Stimulated activated naive CD8-positive, alpha-beta T cell treated with anti-CD3 and anti-CD28 coated beads, Interleukin-15, amount 100 ng/mL, for 72 hours (primary cell): ENCODE measurements at regions not wholly inside any gene's neighbourhood (a gene's known extent, or its start where the extent isn't known, plus 50 kb on each side); places are given as distances from the start of the nearest gene placed in this dataset.

Experiments
- ATAC-seq: fragments of 150-1000 bp; cut with Tn5 transposase; 2 replicates; pipeline ENCODE4 v1.10.0; 2021; ENCODE audit warnings: mild to moderate bottlenecking, moderate library complexity
- DNase-seq, 2 donors: peaks; one replicate each; pipeline ENCODE4 v3.0.0; 2021 to 2022
- H3K27ac Mint-ChIP-seq, 2 donors: one replicate each; pipeline ENCODE4 v1.8.0; 2022; ENCODE audit warnings: mild to moderate bottlenecking in 2 of 2, mixed read lengths in 2 of 2, moderate library complexity in 2 of 2
- H3K27me3 Mint-ChIP-seq: one replicate; pipeline ENCODE4 v1.8.0; 2022; ENCODE audit warnings: mixed read lengths
- H3K4me1 Mint-ChIP-seq: one replicate; pipeline ENCODE4 v1.8.0; 2022; ENCODE audit warnings: mild to moderate bottlenecking, mixed read lengths
- H3K4me3 Mint-ChIP-seq, 2 donors: one replicate each; pipeline ENCODE4 v1.8.0; 2022; ENCODE audit warnings: mild to moderate bottlenecking in 2 of 2, mixed read lengths in 2 of 2, moderate library complexity in 1 of 2
- H3K9me3 Mint-ChIP-seq, 2 donors: one replicate each; pipeline ENCODE4 v1.8.0; 2022; ENCODE audit warnings: mixed read lengths in 2 of 2

GRCh38 chr4:60588556-60588955, 611.6 kb upstream of the ADGRL3 start:
- no peaks in the 10 kb centered on the region for H3K4me1 Mint-ChIP-seq
- no peaks in the 10 kb centered on the region for H3K27me3 Mint-ChIP-seq
- no peak overlapping the region for H3K27ac Mint-ChIP-seq
- ATAC-seq = no peak
- peaks cover 0 to 19% of the 10 kb centered on the region in 2 donors for H3K9me3 Mint-ChIP-seq
- no peak for DNase-seq
- H3K4me3 Mint-ChIP-seq = no peak overlapping the region

GRCh38 chr4:60589425-60589824, 610.7 kb upstream of the ADGRL3 start:
- Mint-ChIP-seq H3K27ac (no peak overlapping the region), H3K4me3 (no peak overlapping the region), H3K9me3 (peaks cover 0 to 19% of the 10 kb centered on the region in 2 donors), H3K27me3 (no peaks in the 10 kb centered on the region), H3K4me1 (no peaks in the 10 kb centered on the region)
- ATAC-seq (no peak), DNase-seq (no peak)

- peaks cover 0 to 19% of the 10 kb centered on the region in 2 donors for H3K9me3 Mint-ChIP-seq
- ATAC-seq (no peak), DNase-seq (no peak)
- no peaks in the 10 kb centered on the region for H3K27me3 Mint-ChIP-seq
- no peak overlapping the region for H3K4me3 Mint-ChIP-seq
- H3K27ac Mint-ChIP-seq = no peak overlapping the region
- no peaks in the 10 kb centered on the region for H3K4me1 Mint-ChIP-seq
These were observed 610.0 kb upstream of the ADGRL3 start for GRCh38 chr4:60590116-60590515.

- Mint-ChIP-seq H3K27me3 (no peaks in the 10 kb centered on the region), H3K9me3 (peaks cover 18 to 29% of the 10 kb centered on the region in 2 donors), H3K4me1 (no peaks in the 10 kb centered on the region), H3K27ac (no peak overlapping the region), H3K4me3 (no peak overlapping the region)
- no peak for DNase-seq
- no peak for ATAC-seq
These were observed 594.3 kb upstream of the ADGRL3 start for GRCh38 chr4:60605646-60606354.

GRCh38 chr4:60611762-60612496, 588.2 kb upstream of the ADGRL3 start:
- no peaks in the 10 kb centered on the region for H3K27me3 Mint-ChIP-seq
- H3K4me3 Mint-ChIP-seq = no peak overlapping the region
- DNase-seq (no peak), ATAC-seq (no peak)
- no peak overlapping the region for H3K27ac Mint-ChIP-seq
- no peaks in the 10 kb centered on the region for H3K4me1 Mint-ChIP-seq
- peaks cover 10 to 21% of the 10 kb centered on the region in 2 donors for H3K9me3 Mint-ChIP-seq

GRCh38 chr4:60617731-60618130, 582.4 kb upstream of the ADGRL3 start:
- H3K27me3 Mint-ChIP-seq = no peaks in the 10 kb centered on the region
- no peak overlapping the region for H3K27ac Mint-ChIP-seq
- ATAC-seq = no peak
- peaks cover 11 to 22% of the 10 kb centered on the region in 2 donors for H3K9me3 Mint-ChIP-seq
- H3K4me1 Mint-ChIP-seq = no peaks in the 10 kb centered on the region
- H3K4me3 Mint-ChIP-seq = no peak overlapping the region
- DNase-seq = no peak

GRCh38 chr4:60619531-60620305, 580.4 kb upstream of the ADGRL3 start:
- no peaks in the 10 kb centered on the region for H3K27me3 Mint-ChIP-seq
- H3K4me3 Mint-ChIP-seq = no peak overlapping the region
- ATAC-seq (no peak), DNase-seq (no peak)
- no peak overlapping the region for H3K27ac Mint-ChIP-seq
- no peaks in the 10 kb centered on the region for H3K4me1 Mint-ChIP-seq
- peaks cover 11 to 22% of the 10 kb centered on the region in 2 donors for H3K9me3 Mint-ChIP-seq

- Mint-ChIP-seq H3K9me3 (peaks cover 12 to 36% of the 10 kb centered on the region in 2 donors), H3K4me1 (no peaks in the 10 kb centered on the region), H3K27me3 (no peaks in the 10 kb centered on the region), H3K27ac (no peak overlapping the region), H3K4me3 (no peak overlapping the region)
- DNase-seq (no peak), ATAC-seq (no peak)
These were observed 562.1 kb upstream of the ADGRL3 start for GRCh38 chr4:60637976-60638375.

GRCh38 chr4:60648774-60649173, 551.4 kb upstream of the ADGRL3 start:
- H3K9me3 Mint-ChIP-seq = no peaks in the 10 kb centered on the region
- H3K4me3 Mint-ChIP-seq = no peak overlapping the region
- H3K4me1 Mint-ChIP-seq = no peaks in the 10 kb centered on the region
- DNase-seq = no peak
- ATAC-seq = no peak
- no peaks in the 10 kb centered on the region for H3K27me3 Mint-ChIP-seq
- no peak overlapping the region for H3K27ac Mint-ChIP-seq

- DNase-seq = no peak
- Mint-ChIP-seq H3K4me1 (no peaks in the 10 kb centered on the region), H3K9me3 (peaks cover 9 to 10% of the 10 kb centered on the region in 2 donors), H3K4me3 (no peak overlapping the region), H3K27ac (no peak overlapping the region), H3K27me3 (no peaks in the 10 kb centered on the region)
- ATAC-seq = no peak
These were observed 547.2 kb upstream of the ADGRL3 start for GRCh38 chr4:60652933-60653332.

GRCh38 chr4:60655356-60655755, 544.8 kb upstream of the ADGRL3 start:
- H3K9me3 Mint-ChIP-seq = peaks cover 9 to 10% of the 10 kb centered on the region in 2 donors
- H3K4me1 Mint-ChIP-seq = no peaks in the 10 kb centered on the region
- H3K27me3 Mint-ChIP-seq = no peaks in the 10 kb centered on the region
- ATAC-seq (no peak), DNase-seq (no peak)
- H3K27ac Mint-ChIP-seq = no peak overlapping the region
- no peak overlapping the region for H3K4me3 Mint-ChIP-seq

- Mint-ChIP-seq H3K9me3 (peaks cover 9 to 10% of the 10 kb centered on the region in 2 donors), H3K4me3 (no peak overlapping the region), H3K27me3 (no peaks in the 10 kb centered on the region), H3K4me1 (no peaks in the 10 kb centered on the region), H3K27ac (no peak overlapping the region)
- DNase-seq (no peak), ATAC-seq (no peak)
These were observed 544.0 kb upstream of the ADGRL3 start for GRCh38 chr4:60656171-60656570.

GRCh38 chr4:60657041-60657440, 543.1 kb upstream of the ADGRL3 start:
- ATAC-seq (no peak), DNase-seq (no peak)
- H3K4me3 Mint-ChIP-seq = no peak overlapping the region
- no peaks in the 10 kb centered on the region for H3K4me1 Mint-ChIP-seq
- H3K9me3 Mint-ChIP-seq = peaks cover 13 to 15% of the 10 kb centered on the region in 2 donors
- H3K27me3 Mint-ChIP-seq = no peaks in the 10 kb centered on the region
- H3K27ac Mint-ChIP-seq = no peak overlapping the region

- H3K27ac Mint-ChIP-seq = no peak overlapping the region
- no peak for DNase-seq
- no peaks in the 10 kb centered on the region for H3K4me1 Mint-ChIP-seq
- H3K27me3 Mint-ChIP-seq = no peaks in the 10 kb centered on the region
- H3K9me3 Mint-ChIP-seq = peaks cover 13 to 17% of the 10 kb centered on the region in 2 donors
- no peak overlapping the region for H3K4me3 Mint-ChIP-seq
- no peak for ATAC-seq
These were observed 542.3 kb upstream of the ADGRL3 start for GRCh38 chr4:60657807-60658206.

GRCh38 chr4:60663769-60664168, 536.4 kb upstream of the ADGRL3 start:
- no peak overlapping the region for H3K27ac Mint-ChIP-seq
- H3K9me3 Mint-ChIP-seq = peaks cover 4 to 8% of the 10 kb centered on the region in 2 donors
- no peak overlapping the region for H3K4me3 Mint-ChIP-seq
- ATAC-seq = no peak
- no peak for DNase-seq
- H3K4me1 Mint-ChIP-seq = no peaks in the 10 kb centered on the region
- no peaks in the 10 kb centered on the region for H3K27me3 Mint-ChIP-seq

GRCh38 chr4:60682901-60683300, 517.2 kb upstream of the ADGRL3 start:
- no peaks in the 10 kb centered on the region for H3K4me1 Mint-ChIP-seq
- H3K27me3 Mint-ChIP-seq = no peaks in the 10 kb centered on the region
- peaks cover 0 to 21% of the 10 kb centered on the region in 2 donors for H3K9me3 Mint-ChIP-seq
- ATAC-seq (no peak), DNase-seq (no peak)
- no peak overlapping the region for H3K27ac Mint-ChIP-seq
- no peak overlapping the region for H3K4me3 Mint-ChIP-seq
